ENCODE measurements at regions not wholly inside any gene's neighbourhood (a gene's known extent, or its start where the extent isn't known, plus 50 kb on each side); places are given as distances from the start of the nearest gene placed in this dataset.
"Not testable (repeated sequence)": the region's sequence is repeated elsewhere in the genome, so short reads cannot be mapped to it uniquely, and the experiment has no call there.

GRCh38 chr2:87415586-87416265, 332.2 kb upstream of the PLGLB2 start:
- not testable (repeated sequence) for DNase-seq

- DNase-seq: not testable (repeated sequence)
Measured at GRCh38 chr2:87416266-87416592, 331.7 kb upstream of the PLGLB2 start.

GRCh38 chr2:87417147-87417546, 330.7 kb upstream of the PLGLB2 start:
- not testable (repeated sequence) for DNase-seq

GRCh38 chr2:87417742-87418567, 329.9 kb upstream of the PLGLB2 start:
- not testable (repeated sequence) for DNase-seq

- not testable (repeated sequence) for DNase-seq
Measured at GRCh38 chr2:87418823-87419822, 328.8 kb upstream of the PLGLB2 start.

- DNase-seq: not testable (repeated sequence)
Measured at GRCh38 chr2:87419980-87420379, 327.9 kb upstream of the PLGLB2 start.

- not testable (repeated sequence) for DNase-seq
Measured at GRCh38 chr2:87420954-87421353, 326.9 kb upstream of the PLGLB2 start.

GRCh38 chr2:87423796-87424762, 323.8 kb upstream of the PLGLB2 start:
- DNase-seq: not testable (repeated sequence)

- not testable (repeated sequence) for DNase-seq
Measured at GRCh38 chr2:87424763-87425154, 323.1 kb upstream of the PLGLB2 start.

- not testable (repeated sequence) for DNase-seq
Measured at GRCh38 chr2:87425191-87425590, 322.7 kb upstream of the PLGLB2 start.

GRCh38 chr2:87425717-87426116, 322.2 kb upstream of the PLGLB2 start:
- not testable (repeated sequence) for DNase-seq

- not testable (repeated sequence) for DNase-seq
Measured at GRCh38 chr2:87428452-87429130, 319.3 kb upstream of the PLGLB2 start.

- DNase-seq: not testable (repeated sequence)
Measured at GRCh38 chr2:87429206-87429930, 318.5 kb upstream of the PLGLB2 start.

GRCh38 chr2:87429931-87430275, 318.0 kb upstream of the PLGLB2 start:
- DNase-seq: not testable (repeated sequence)

GRCh38 chr2:87431051-87431450, 316.8 kb upstream of the PLGLB2 start:
- not testable (repeated sequence) for DNase-seq

GRCh38 chr2:87432711-87433453, 315.0 kb upstream of the PLGLB2 start:
- DNase-seq: not testable (repeated sequence)

- not testable (repeated sequence) for DNase-seq
Measured at GRCh38 chr2:87436007-87436406, 311.9 kb upstream of the PLGLB2 start.

- not testable (repeated sequence) for DNase-seq
Measured at GRCh38 chr2:87437701-87438260, 310.1 kb upstream of the PLGLB2 start.

- not testable (repeated sequence) for DNase-seq
Measured at GRCh38 chr2:87438780-87439454, 309.0 kb upstream of the PLGLB2 start.
